Right atrium auricular region (tissue), 2 donors: ENCODE measurements at regions not wholly inside any gene's neighbourhood (a gene's known extent, or its start where the extent isn't known, plus 50 kb on each side); places are given as distances from the start of the nearest gene placed in this dataset.

Experiments used
- DNase-seq: peaks from one replicate; pipeline ENCODE4 v3.0.0-alpha.2; 2019; ENCODE audit warnings: low spot score
- H3K27ac ChIP-seq, 2 donors: fragments of 200-600 bp; sonication (generic); 1 replicate in 1 of 2; 2 replicates in 1 of 2; pipeline ENCODE4 v1.5.1; 2016 to 2019
- H3K27me3 ChIP-seq, 2 donors: fragments of 200-600 bp; sonication (generic); one replicate each; pipeline versions ENCODE4 v1.5.1 to v1.6.0; 2017 to 2019
- H3K36me3 ChIP-seq: fragments of 200-600 bp; sonication (generic); one replicate; pipeline ENCODE4 v1.5.1; 2016
- H3K4me1 ChIP-seq, 2 donors: fragments of 200-600 bp; sonication (generic); one replicate each; pipeline versions ENCODE4 v1.5.1 to v1.6.0; 2017 to 2019
- H3K4me3 ChIP-seq, 2 donors: fragments of 200-600 bp; sonication (generic); 1 replicate in 1 of 2; 2 replicates in 1 of 2; pipeline ENCODE4 v1.5.1; 2017 to 2019; ENCODE audit warnings: mild to moderate bottlenecking in 1 of 2, moderate library complexity in 1 of 2
- H3K9me3 ChIP-seq, 2 donors: fragments of 200-600 bp; sonication (generic); one replicate each; pipeline ENCODE4 v1.5.1; 2019
- CTCF ChIP-seq, 2 donors: fragments of 200-600 bp; sonication (generic); IDR thresholded peaks; one replicate each; pipeline ENCODE4 v1.5.1; 2019; ENCODE audit warnings: antibody characterized with exemption in 2 of 2

GRCh38 chr5:68547056-68547455 lies 331.5 kb downstream of the PIK3R1 start:
- Histone ChIP-seq H3K27me3 (no peaks in the 10 kb centered on the region), H3K4me1 (peaks cover 0 to 7% of the 10 kb centered on the region in 2 donors), H3K9me3 (no peaks in the 10 kb centered on the region), H3K27ac (no peak overlapping the region), H3K36me3 (no peaks in the 10 kb centered on the region), H3K4me3 (no peak overlapping the region)
- no peak for TF ChIP-seq CTCF (IDR thresholded peaks at IDR 0.05)
- no peak for DNase-seq

GRCh38 chr5:68547622-68548021 lies 332.1 kb downstream of the PIK3R1 start:
- TF ChIP-seq CTCF (IDR thresholded peaks at IDR 0.05), result no peak
- H3K9me3 ChIP-seq, result no peaks in the 10 kb centered on the region
- DNase-seq, result no peak
- H3K36me3 ChIP-seq, result no peaks in the 10 kb centered on the region
- H3K4me3 ChIP-seq, result no peak overlapping the region
- no peak overlapping the region for H3K27ac ChIP-seq
- peaks cover 0 to 7% of the 10 kb centered on the region in 2 donors for H3K4me1 ChIP-seq
- no peaks in the 10 kb centered on the region for H3K27me3 ChIP-seq

GRCh38 chr5:68548959-68549676 lies 333.6 kb downstream of the PIK3R1 start:
- Histone ChIP-seq H3K4me1 (peaks cover 0 to 3% of the 10 kb centered on the region in 2 donors), H3K27ac (no peak overlapping the region), H3K9me3 (no peaks in the 10 kb centered on the region), H3K27me3 (no peaks in the 10 kb centered on the region), H3K4me3 (no peak overlapping the region), H3K36me3 (no peaks in the 10 kb centered on the region)
- no peak for TF ChIP-seq CTCF (IDR thresholded peaks at IDR 0.05)
- no peak for DNase-seq

GRCh38 chr5:68550015-68550414 lies 334.5 kb downstream of the PIK3R1 start:
- no peaks in the 10 kb centered on the region for H3K27me3 ChIP-seq
- TF ChIP-seq CTCF (IDR thresholded peaks at IDR 0.05), result no peak
- DNase-seq, result no peak
- H3K36me3 ChIP-seq, result no peaks in the 10 kb centered on the region
- H3K4me1 ChIP-seq, result no peaks in the 10 kb centered on the region
- H3K27ac ChIP-seq, result no peak overlapping the region
- H3K4me3 ChIP-seq, result no peak overlapping the region
- H3K9me3 ChIP-seq, result no peaks in the 10 kb centered on the region

- Histone ChIP-seq H3K9me3 (no peaks in the 10 kb centered on the region), H3K4me1 (no peaks in the 10 kb centered on the region), H3K27me3 (no peaks in the 10 kb centered on the region), H3K36me3 (no peaks in the 10 kb centered on the region), H3K4me3 (no peak overlapping the region), H3K27ac (no peak overlapping the region)
- no peak for DNase-seq
- no peak for TF ChIP-seq CTCF (IDR thresholded peaks at IDR 0.05)
Measured at GRCh38 chr5:68551436-68551835, 335.9 kb downstream of the PIK3R1 start.
